Liver (tissue), 2 donors: ENCODE measurements at regions not wholly inside any gene's neighbourhood (a gene's known extent, or its start where the extent isn't known, plus 50 kb on each side); places are given as distances from the start of the nearest gene placed in this dataset.

ENCODE experiments used
- REST ChIP-seq: IDR thresholded peaks from 2 replicates; pipeline ENCODE4 v1.6.1; 2016; ENCODE audit warnings: antibody characterized with exemption, mild to moderate bottlenecking
- YY1 ChIP-seq: IDR thresholded peaks from 2 replicates; pipeline ENCODE4 v1.6.1; 2016; ENCODE audit warnings: antibody characterized with exemption, mild to moderate bottlenecking
- ZBTB33 ChIP-seq: IDR thresholded peaks from 2 replicates; pipeline ENCODE4 v1.6.1; 2016; ENCODE audit warnings: antibody characterized with exemption
- TF ChIP-seq, protein P1 (sequence below): fragments of 150-350 bp; IDR thresholded peaks from 2 replicates; pipeline ENCODE4 v1.5.1; 2017; ENCODE audit warnings: improper control_type of control experiment, low read depth, low read length; ENCODE audit not compliant: missing input control
- donor health status: healthy.

- TF ChIP-seq, protein P1, sequence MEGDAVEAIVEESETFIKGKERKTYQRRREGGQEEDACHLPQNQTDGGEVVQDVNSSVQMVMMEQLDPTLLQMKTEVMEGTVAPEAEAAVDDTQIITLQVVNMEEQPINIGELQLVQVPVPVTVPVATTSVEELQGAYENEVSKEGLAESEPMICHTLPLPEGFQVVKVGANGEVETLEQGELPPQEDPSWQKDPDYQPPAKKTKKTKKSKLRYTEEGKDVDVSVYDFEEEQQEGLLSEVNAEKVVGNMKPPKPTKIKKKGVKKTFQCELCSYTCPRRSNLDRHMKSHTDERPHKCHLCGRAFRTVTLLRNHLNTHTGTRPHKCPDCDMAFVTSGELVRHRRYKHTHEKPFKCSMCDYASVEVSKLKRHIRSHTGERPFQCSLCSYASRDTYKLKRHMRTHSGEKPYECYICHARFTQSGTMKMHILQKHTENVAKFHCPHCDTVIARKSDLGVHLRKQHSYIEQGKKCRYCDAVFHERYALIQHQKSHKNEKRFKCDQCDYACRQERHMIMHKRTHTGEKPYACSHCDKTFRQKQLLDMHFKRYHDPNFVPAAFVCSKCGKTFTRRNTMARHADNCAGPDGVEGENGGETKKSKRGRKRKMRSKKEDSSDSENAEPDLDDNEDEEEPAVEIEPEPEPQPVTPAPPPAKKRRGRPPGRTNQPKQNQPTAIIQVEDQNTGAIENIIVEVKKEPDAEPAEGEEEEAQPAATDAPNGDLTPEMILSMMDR, result no peak
- TF ChIP-seq YY1 (no peak), ZBTB33 (no peak), REST (no peak)
Observed at GRCh38 chr4:182065255-182065654, 177.9 kb upstream of the TENM3 start.
